ENCODE measurements at regions not wholly inside any gene's neighbourhood (a gene's known extent, or its start where the extent isn't known, plus 50 kb on each side); places are given as distances from the start of the nearest gene placed in this dataset.

- no peak for TF ChIP-seq POLR2A (IDR thresholded peaks at IDR 0.05)
- TF ChIP-seq CTCF (IDR thresholded peaks at IDR 0.05): no peak
These were observed 1617.6 kb upstream of the SLC10A2 start for GRCh38 chr13:104683789-104684188.
